DOHH2 (cell line): ENCODE measurements at regions not wholly inside any gene's neighbourhood (a gene's known extent, or its start where the extent isn't known, plus 50 kb on each side); places are given as distances from the start of the nearest gene placed in this dataset.
"Not testable (repeated sequence)": the region's sequence is repeated elsewhere in the genome, so short reads cannot be mapped to it uniquely, and the experiment has no call there.

ENCODE experiments used
- CTCF ChIP-seq: fragments of 200-600 bp; sonication (generic); IDR thresholded peaks from one replicate; pipeline ENCODE4 v1.5.1; 2014; ENCODE audit warnings: antibody characterized with exemption, mild to moderate bottlenecking, low read depth, low read length; ENCODE audit not compliant: poor library complexity, severe bottlenecking
- EZH2phosphoT487 ChIP-seq: fragments of 200-600 bp; sonication (generic); IDR thresholded peaks from 2 replicates; pipeline ENCODE4 v1.6.1; 2017; ENCODE audit warnings: borderline replicate concordance, mild to moderate bottlenecking, antibody characterized with exemption, low read length, moderate library complexity, mixed read lengths

GRCh38 chr6:4218619-4219317 lies 83.4 kb upstream of the ECI2 start:
- TF ChIP-seq CTCF, EZH2phosphoT487: not testable (repeated sequence)
